Endothelial cell of umbilical vein (primary cell): ENCODE measurements at regions not wholly inside any gene's neighbourhood (a gene's known extent, or its start where the extent isn't known, plus 50 kb on each side); places are given as distances from the start of the nearest gene placed in this dataset.

Experiments
- EZH2 ChIP-seq: IDR thresholded peaks from 2 replicates; pipeline ENCODE4 v1.6.1; 2012; ENCODE audit warnings: borderline replicate concordance, low read depth, mild to moderate bottlenecking, moderate library complexity, low read length, inconsistent platforms; ENCODE audit not compliant: severe bottlenecking
- FOS ChIP-seq: IDR thresholded peaks from 2 replicates; pipeline ENCODE4 v1.6.1; 2011; ENCODE audit warnings: mild to moderate bottlenecking, low read length, moderate library complexity, borderline replicate concordance; ENCODE audit not compliant: insufficient read depth
- JUN ChIP-seq: IDR thresholded peaks from 2 replicates; pipeline ENCODE4 v1.6.1; 2011; ENCODE audit warnings: borderline replicate concordance, low read depth; ENCODE audit not compliant: insufficient read length, insufficient read depth
- MYC ChIP-seq: IDR thresholded peaks from one replicate; pipeline ENCODE4 v1.6.1; 2011; ENCODE audit warnings: mild to moderate bottlenecking, low read depth, low read length
- POLR2A ChIP-seq: IDR thresholded peaks from 2 replicates; pipeline ENCODE4 v1.6.1; 2012; ENCODE audit warnings: low read depth, mild to moderate bottlenecking, control low read depth, low read length
- POLR2AphosphoS5 ChIP-seq: IDR thresholded peaks from 2 replicates; pipeline ENCODE4 v1.6.1; 2012; ENCODE audit warnings: low read depth, mild to moderate bottlenecking, control low read depth, low read length, moderate library complexity; ENCODE audit not compliant: insufficient read depth
- TF ChIP-seq, protein P1 (sequence below), 2 donors: IDR thresholded peaks; 1 replicate in 1 of 2; 2 replicates in 1 of 2; pipeline ENCODE4 v1.5.1; 2011; ENCODE audit warnings: low read length in 2 of 2, mild to moderate bottlenecking in 2 of 2, moderate library complexity in 2 of 2, control low read depth in 1 of 2, inconsistent platforms in 1 of 2, low read depth in 1 of 2; ENCODE audit not compliant: insufficient read depth in 1 of 2; ENCODE audit errors: extremely low read depth in 1 of 2
- TF ChIP-seq, protein P2 (sequence below): IDR thresholded peaks from 2 replicates; pipeline ENCODE4 v1.6.1; 2011; ENCODE audit not compliant: insufficient read depth, insufficient read length

DNA sequence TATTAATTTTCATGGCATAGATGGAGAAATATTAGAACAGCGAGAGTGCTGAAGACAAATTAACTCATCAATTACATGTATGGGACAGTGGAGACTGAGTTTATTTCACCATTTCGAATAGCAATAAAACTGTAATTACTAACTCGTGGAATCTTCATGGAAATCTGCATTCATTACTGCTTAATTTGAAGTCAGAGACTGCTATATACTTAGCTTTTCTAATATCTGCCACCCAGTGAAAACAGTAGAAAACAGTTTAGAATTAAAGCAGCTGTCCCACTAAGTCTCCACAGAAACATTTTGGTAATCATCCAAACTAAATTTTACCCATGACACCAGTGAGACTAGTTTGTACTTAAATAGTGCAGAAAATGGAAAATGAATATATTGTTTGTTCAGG, 56.8 kb downstream of the IZUMO3 start:
- TF ChIP-seq POLR2A (no peak), POLR2AphosphoS5 (no peak), FOS (no peak), MYC (no peak), EZH2 (no peak), JUN (no peak)
- TF ChIP-seq, protein P1, sequence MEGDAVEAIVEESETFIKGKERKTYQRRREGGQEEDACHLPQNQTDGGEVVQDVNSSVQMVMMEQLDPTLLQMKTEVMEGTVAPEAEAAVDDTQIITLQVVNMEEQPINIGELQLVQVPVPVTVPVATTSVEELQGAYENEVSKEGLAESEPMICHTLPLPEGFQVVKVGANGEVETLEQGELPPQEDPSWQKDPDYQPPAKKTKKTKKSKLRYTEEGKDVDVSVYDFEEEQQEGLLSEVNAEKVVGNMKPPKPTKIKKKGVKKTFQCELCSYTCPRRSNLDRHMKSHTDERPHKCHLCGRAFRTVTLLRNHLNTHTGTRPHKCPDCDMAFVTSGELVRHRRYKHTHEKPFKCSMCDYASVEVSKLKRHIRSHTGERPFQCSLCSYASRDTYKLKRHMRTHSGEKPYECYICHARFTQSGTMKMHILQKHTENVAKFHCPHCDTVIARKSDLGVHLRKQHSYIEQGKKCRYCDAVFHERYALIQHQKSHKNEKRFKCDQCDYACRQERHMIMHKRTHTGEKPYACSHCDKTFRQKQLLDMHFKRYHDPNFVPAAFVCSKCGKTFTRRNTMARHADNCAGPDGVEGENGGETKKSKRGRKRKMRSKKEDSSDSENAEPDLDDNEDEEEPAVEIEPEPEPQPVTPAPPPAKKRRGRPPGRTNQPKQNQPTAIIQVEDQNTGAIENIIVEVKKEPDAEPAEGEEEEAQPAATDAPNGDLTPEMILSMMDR (IDR thresholded peaks at IDR 0.05; ENCODE audit: extremely low read depth in 1 of 2, insufficient read depth in 1 of 2, low read depth in 1 of 2, low read length in 2 of 2) = no peak
- TF ChIP-seq, protein P2, sequence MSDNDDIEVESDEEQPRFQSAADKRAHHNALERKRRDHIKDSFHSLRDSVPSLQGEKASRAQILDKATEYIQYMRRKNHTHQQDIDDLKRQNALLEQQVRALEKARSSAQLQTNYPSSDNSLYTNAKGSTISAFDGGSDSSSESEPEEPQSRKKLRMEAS = no peak
